GM23248 (cell line): ENCODE measurements at regions not wholly inside any gene's neighbourhood (a gene's known extent, or its start where the extent isn't known, plus 50 kb on each side); places are given as distances from the start of the nearest gene placed in this dataset.

Experiments
- DNase-seq: peaks from one replicate; pipeline ENCODE4 v3.0.0-alpha.2; 2015
- H2AFZ ChIP-seq: fragments of 200-600 bp; sonication (generic); 2 replicates; pipeline ENCODE4 v1.6.1; 2016; ENCODE audit warnings: antibody characterized with exemption
- H3F3A ChIP-seq: fragments of 200-600 bp; sonication (generic); 2 replicates; pipeline ENCODE4 v1.6.1; 2016; ENCODE audit warnings: mild to moderate bottlenecking, antibody characterized with exemption, mixed run types; ENCODE audit not compliant: insufficient read depth
- H3K27ac ChIP-seq: fragments of 200-600 bp; sonication (generic); 2 replicates; pipeline ENCODE4 v1.5.1; 2016; ENCODE audit warnings: mild to moderate bottlenecking
- H3K27me3 ChIP-seq: fragments of 200-600 bp; sonication (generic); replicated peaks from 2 replicates; pipeline ENCODE4 v1.6.1; 2016; ENCODE audit warnings: mild to moderate bottlenecking; ENCODE audit not compliant: insufficient read depth
- H3K36me3 ChIP-seq: fragments of 200-600 bp; sonication (generic); 2 replicates; pipeline ENCODE4 v1.6.1; 2016; ENCODE audit warnings: low read depth, mild to moderate bottlenecking
- H3K4me1 ChIP-seq: fragments of 200-600 bp; sonication (generic); 2 replicates; pipeline ENCODE4 v1.6.1; 2016; ENCODE audit warnings: mild to moderate bottlenecking; ENCODE audit not compliant: insufficient read depth
- H3K4me2 ChIP-seq: fragments of 200-600 bp; sonication (generic); one replicate; pipeline ENCODE4 v1.6.1; 2016; ENCODE audit warnings: mild to moderate bottlenecking; ENCODE audit not compliant: unreplicated experiment
- H3K4me3 ChIP-seq: fragments of 200-600 bp; sonication (generic); 2 replicates; pipeline ENCODE4 v1.5.1; 2016; ENCODE audit warnings: mild to moderate bottlenecking
- H3K79me2 ChIP-seq: fragments of 200-600 bp; sonication (generic); 2 replicates; pipeline ENCODE4 v1.6.1; 2016; ENCODE audit warnings: mild to moderate bottlenecking; ENCODE audit not compliant: insufficient read depth
- H3K9ac ChIP-seq: fragments of 200-600 bp; sonication (generic); 2 replicates; pipeline ENCODE4 v1.6.1; 2016; ENCODE audit warnings: mild to moderate bottlenecking
- H3K9me2 ChIP-seq: fragments of 200-600 bp; sonication (generic); 2 replicates; pipeline ENCODE4 v1.6.1; 2016; ENCODE audit warnings: mixed run types, mild to moderate bottlenecking, moderate library complexity; ENCODE audit not compliant: insufficient read depth
- H3K9me3 ChIP-seq: fragments of 200-600 bp; sonication (generic); one replicate; pipeline ENCODE4 v1.6.1; 2017; ENCODE audit warnings: low read depth
- H4K20me1 ChIP-seq: fragments of 200-600 bp; sonication (generic); 2 replicates; pipeline ENCODE4 v1.6.0; 2016; ENCODE audit not compliant: insufficient read depth
- EZH2 ChIP-seq: fragments of 200-600 bp; sonication (generic); IDR thresholded peaks from 2 replicates; pipeline ENCODE4 v1.6.1; 2018; ENCODE audit warnings: antibody characterized with exemption, mild to moderate bottlenecking; ENCODE audit not compliant: insufficient read depth, poor library complexity, severe bottlenecking
- EZH2phosphoT487 ChIP-seq: fragments of 200-600 bp; sonication (generic); IDR thresholded peaks from 2 replicates; pipeline ENCODE4 v1.6.1; 2018; ENCODE audit warnings: antibody characterized with exemption, moderate library complexity, mild to moderate bottlenecking, low read depth; ENCODE audit not compliant: insufficient read depth
- whole genome bisulfite sequencing, 2 experiments: methylation state at CpG; one replicate each; pipeline ENCODE4 v1.1.6; 2015 to 2017; ENCODE audit warnings: low lambda C conversion rate in 2 of 2, low coverage in 1 of 2; ENCODE audit errors: missing lambda C conversion rate in 2 of 2; 5-methylcytosine and 5-hydroxymethylcytosine counted together
- in situ Hi-C: fragments of 300-500 bp; cut with MboI; formaldehyde crosslinking; loops from 2 replicates; pipeline ENCODE4 v1.15.0; 2020

DNA sequence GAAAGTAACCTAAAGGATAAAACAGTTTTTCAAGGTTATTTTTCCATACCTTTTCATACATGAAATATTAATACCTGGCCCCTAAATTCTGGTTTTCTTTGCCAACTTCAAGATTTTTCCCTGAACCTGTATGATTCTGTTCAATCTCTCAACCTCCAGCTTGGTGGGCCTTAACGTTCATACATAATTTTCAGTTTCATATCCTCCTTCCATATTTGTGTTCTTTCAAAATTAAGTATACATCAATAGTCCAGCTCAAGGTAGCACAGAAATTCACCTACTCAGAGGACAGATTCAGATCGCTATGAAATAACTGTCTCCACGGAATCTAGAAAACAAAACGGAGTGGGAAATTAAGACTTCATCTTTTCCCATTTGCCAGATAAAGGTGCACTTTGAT lies 505.8 kb upstream of the GHITM start:
- 37 to 48% methylated on average over 4 of the region's 4 CpGs for WGBS, 2 experiments
- Histone ChIP-seq H3K4me1 (no peaks in the 10 kb centered on the region), H3K9me3 (no peaks in the 10 kb centered on the region), H3K9ac (no peak overlapping the region), H3K4me2 (no peak overlapping the region), H3K36me3 (no peaks in the 10 kb centered on the region), H4K20me1 (no peaks in the 10 kb centered on the region), H3K4me3 (no peak overlapping the region), H2AFZ (no peak overlapping the region), H3K9me2 (no peaks in the 10 kb centered on the region), H3K79me2 (no peaks in the 10 kb centered on the region), H3K27ac (no peak overlapping the region), H3K27me3 (no peaks in the 10 kb centered on the region), H3F3A (no peaks in the 10 kb centered on the region)
- in situ Hi-C loops: no loop called here
- TF ChIP-seq EZH2 (no peak), EZH2phosphoT487 (no peak)
- no peak for DNase-seq

DNA sequence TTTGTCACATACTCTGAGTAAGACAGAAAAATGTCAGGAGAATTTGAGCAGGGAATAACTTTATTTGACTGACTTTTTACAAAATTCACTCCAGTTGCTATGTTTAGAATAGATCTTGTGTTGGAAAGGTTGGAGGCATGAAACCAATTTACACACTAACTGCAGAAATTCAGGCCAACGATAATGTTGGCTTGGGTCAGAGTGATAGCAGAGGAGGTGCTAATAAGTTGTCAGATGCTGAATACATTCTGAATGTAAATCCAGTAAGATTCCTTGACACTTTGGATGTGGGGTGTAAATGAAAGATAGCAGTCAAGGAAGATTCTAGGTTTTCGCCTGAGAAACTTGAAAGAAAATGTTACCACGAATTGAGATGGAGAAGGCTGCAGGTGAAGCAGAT lies 502.5 kb upstream of the GHITM start:
- Histone ChIP-seq H2AFZ (no peak overlapping the region), H3K27ac (no peak overlapping the region), H3K4me1 (no peaks in the 10 kb centered on the region), H3K9me2 (no peaks in the 10 kb centered on the region), H3K27me3 (no peaks in the 10 kb centered on the region), H4K20me1 (no peaks in the 10 kb centered on the region), H3K4me2 (no peak overlapping the region), H3K4me3 (no peak overlapping the region), H3F3A (no peaks in the 10 kb centered on the region), H3K9ac (no peak overlapping the region), H3K79me2 (no peaks in the 10 kb centered on the region), H3K36me3 (no peaks in the 10 kb centered on the region), H3K9me3 (no peaks in the 10 kb centered on the region)
- in situ Hi-C loops: no loop called here
- no peak for DNase-seq
- TF ChIP-seq EZH2phosphoT487: no peak
- no peak for TF ChIP-seq EZH2
- 28 to 31% methylated on average over 3 of the region's 3 CpGs for WGBS, 2 experiments

DNA sequence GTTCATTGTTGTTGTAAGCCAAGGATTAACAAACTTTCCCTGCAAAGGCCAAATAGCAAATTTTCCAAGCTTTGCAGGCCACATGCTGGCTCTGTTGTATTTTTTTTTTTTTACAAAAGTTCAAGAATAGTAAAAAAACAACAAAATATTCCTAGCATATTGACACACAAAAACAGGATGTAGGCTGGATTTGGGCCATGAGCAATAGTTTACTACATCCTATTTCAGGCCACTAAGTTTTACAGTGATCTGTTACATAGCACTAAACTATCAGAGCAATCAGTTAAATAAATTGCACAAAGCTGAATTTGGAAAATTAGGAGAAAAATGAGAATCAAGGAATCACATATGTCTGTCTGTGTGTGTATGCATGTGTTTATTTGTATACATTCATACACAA lies 491.8 kb upstream of the GHITM start:
- H3F3A ChIP-seq: no peaks in the 10 kb centered on the region
- no peak overlapping the region for H3K4me3 ChIP-seq
- no peak for TF ChIP-seq EZH2
- TF ChIP-seq EZH2phosphoT487: no peak
- H2AFZ ChIP-seq: no peak overlapping the region
- H3K9me3 ChIP-seq: no peaks in the 10 kb centered on the region
- H3K27me3 ChIP-seq: no peaks in the 10 kb centered on the region
- H3K4me2 ChIP-seq: no peak overlapping the region
- no peaks in the 10 kb centered on the region for H3K9me2 ChIP-seq
- H4K20me1 ChIP-seq: no peaks in the 10 kb centered on the region
- no peaks in the 10 kb centered on the region for H3K79me2 ChIP-seq
- in situ Hi-C loops: no loop called here
- H3K9ac ChIP-seq: no peak overlapping the region
- no peak for DNase-seq
- no peaks in the 10 kb centered on the region for H3K36me3 ChIP-seq
- H3K27ac ChIP-seq: no peak overlapping the region
- no peaks in the 10 kb centered on the region for H3K4me1 ChIP-seq

DNA sequence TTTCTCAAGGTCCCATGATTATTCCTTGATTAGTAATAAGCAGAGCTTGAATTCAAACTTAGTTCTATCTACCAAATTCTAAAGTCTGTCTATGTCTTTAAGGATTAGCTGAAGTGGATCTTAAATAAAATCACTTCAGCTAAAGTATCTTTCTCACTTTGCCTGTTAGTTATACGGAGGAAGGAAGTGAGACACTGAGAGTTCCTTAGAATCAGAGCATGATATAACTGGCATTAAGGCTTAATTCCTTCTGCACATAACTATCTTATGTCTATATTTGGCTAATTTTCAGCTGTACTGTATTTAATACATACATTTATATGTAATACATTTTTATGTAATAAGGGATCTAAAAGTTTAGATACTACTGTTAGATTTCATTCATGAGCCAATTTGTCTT lies 491.1 kb upstream of the GHITM start:
- no peak overlapping the region for H3K4me2 ChIP-seq
- no peaks in the 10 kb centered on the region for H3K27me3 ChIP-seq
- no peaks in the 10 kb centered on the region for H4K20me1 ChIP-seq
- no peaks in the 10 kb centered on the region for H3K36me3 ChIP-seq
- no peak for DNase-seq
- H3K4me3 ChIP-seq: no peak overlapping the region
- no peaks in the 10 kb centered on the region for H3K9me2 ChIP-seq
- H3K9ac ChIP-seq: no peak overlapping the region
- TF ChIP-seq EZH2phosphoT487: no peak
- TF ChIP-seq EZH2: no peak
- no peaks in the 10 kb centered on the region for H3K4me1 ChIP-seq
- H2AFZ ChIP-seq: no peak overlapping the region
- H3K79me2 ChIP-seq: no peaks in the 10 kb centered on the region
- H3F3A ChIP-seq: no peaks in the 10 kb centered on the region
- 16 to 38% methylated on average over 1 of the region's 1 CpG for WGBS, 2 experiments
- no peak overlapping the region for H3K27ac ChIP-seq
- in situ Hi-C loops: no loop called here
- H3K9me3 ChIP-seq: no peaks in the 10 kb centered on the region

DNA sequence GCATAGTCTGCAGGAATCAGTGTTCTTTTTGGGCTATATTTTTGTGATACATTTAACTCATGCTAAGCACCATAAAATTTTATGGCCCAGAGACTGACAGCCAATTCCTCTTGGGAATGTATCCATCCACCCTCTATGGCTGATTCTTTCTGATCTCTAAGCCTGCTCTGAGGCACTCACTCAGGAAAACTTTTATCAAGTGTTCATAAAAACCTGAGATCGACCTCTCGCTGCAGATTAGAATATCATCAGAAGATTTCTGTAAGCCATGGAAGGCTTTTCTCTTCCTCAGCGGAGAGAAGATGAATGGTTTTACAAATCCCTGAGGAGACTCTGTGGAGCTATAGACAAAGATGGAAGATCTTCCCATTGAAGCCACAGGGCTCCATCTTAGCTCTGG lies 489.8 kb upstream of the GHITM start:
- no peak overlapping the region for H3K9ac ChIP-seq
- H3K4me1 ChIP-seq: no peaks in the 10 kb centered on the region
- 16 to 26% methylated on average over 3 of the region's 3 CpGs for WGBS, 2 experiments
- H3K27ac ChIP-seq: no peak overlapping the region
- no peak for DNase-seq
- no peaks in the 10 kb centered on the region for H4K20me1 ChIP-seq
- no peaks in the 10 kb centered on the region for H3K36me3 ChIP-seq
- H3F3A ChIP-seq: no peaks in the 10 kb centered on the region
- no peaks in the 10 kb centered on the region for H3K9me3 ChIP-seq
- H3K79me2 ChIP-seq: no peaks in the 10 kb centered on the region
- no peak overlapping the region for H3K4me3 ChIP-seq
- H3K4me2 ChIP-seq: no peak overlapping the region
- no peaks in the 10 kb centered on the region for H3K9me2 ChIP-seq
- no peak overlapping the region for H2AFZ ChIP-seq
- in situ Hi-C loops: no loop called here
- H3K27me3 ChIP-seq: no peaks in the 10 kb centered on the region
- no peak for TF ChIP-seq EZH2phosphoT487
- TF ChIP-seq EZH2: no peak
